Lower leg skin (tissue), 3 donors: ENCODE measurements at regions not wholly inside any gene's neighbourhood (a gene's known extent, or its start where the extent isn't known, plus 50 kb on each side); places are given as distances from the start of the nearest gene placed in this dataset.

Source experiments
- POLR2A ChIP-seq, 2 donors: fragments of 450-650 bp; IDR thresholded peaks; one replicate each; pipeline ENCODE4 v1.6.1; 2016 to 2017; ENCODE audit warnings: antibody characterized with exemption in 2 of 2, mild to moderate bottlenecking in 1 of 2, moderate library complexity in 1 of 2
- TF ChIP-seq, protein P1 (sequence below), 3 donors: fragments of 450-650 bp; IDR thresholded peaks; one replicate each; pipeline ENCODE4 v1.5.1; 2016; ENCODE audit warnings: antibody characterized with exemption in 3 of 3, mild to moderate bottlenecking in 3 of 3, moderate library complexity in 2 of 3

DNA sequence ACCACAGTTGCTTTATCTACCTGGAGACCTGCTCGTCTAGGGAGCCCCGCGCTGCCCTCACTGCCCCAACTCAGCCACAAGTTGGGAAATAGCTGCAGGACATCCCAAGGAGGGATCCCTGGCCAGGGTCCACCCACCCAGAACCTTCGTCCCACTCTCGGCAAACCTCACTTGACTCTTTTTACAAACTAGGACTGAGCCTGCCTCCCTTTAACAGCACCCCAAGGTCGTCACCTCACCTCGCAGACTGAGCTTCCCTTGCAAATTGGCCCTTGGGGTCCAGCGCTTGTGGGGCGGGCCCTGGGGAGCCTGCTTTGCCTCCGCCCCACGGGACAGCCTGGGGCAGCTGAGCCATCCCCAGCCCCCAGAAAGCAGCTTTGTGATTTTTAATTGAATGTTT lies 1505.8 kb downstream of the TBC1D22A start:
- TF ChIP-seq POLR2A (IDR thresholded peaks at IDR 0.05): no peak
- TF ChIP-seq, protein P1, sequence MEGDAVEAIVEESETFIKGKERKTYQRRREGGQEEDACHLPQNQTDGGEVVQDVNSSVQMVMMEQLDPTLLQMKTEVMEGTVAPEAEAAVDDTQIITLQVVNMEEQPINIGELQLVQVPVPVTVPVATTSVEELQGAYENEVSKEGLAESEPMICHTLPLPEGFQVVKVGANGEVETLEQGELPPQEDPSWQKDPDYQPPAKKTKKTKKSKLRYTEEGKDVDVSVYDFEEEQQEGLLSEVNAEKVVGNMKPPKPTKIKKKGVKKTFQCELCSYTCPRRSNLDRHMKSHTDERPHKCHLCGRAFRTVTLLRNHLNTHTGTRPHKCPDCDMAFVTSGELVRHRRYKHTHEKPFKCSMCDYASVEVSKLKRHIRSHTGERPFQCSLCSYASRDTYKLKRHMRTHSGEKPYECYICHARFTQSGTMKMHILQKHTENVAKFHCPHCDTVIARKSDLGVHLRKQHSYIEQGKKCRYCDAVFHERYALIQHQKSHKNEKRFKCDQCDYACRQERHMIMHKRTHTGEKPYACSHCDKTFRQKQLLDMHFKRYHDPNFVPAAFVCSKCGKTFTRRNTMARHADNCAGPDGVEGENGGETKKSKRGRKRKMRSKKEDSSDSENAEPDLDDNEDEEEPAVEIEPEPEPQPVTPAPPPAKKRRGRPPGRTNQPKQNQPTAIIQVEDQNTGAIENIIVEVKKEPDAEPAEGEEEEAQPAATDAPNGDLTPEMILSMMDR (IDR thresholded peaks at IDR 0.05): no peak
